Thyroid gland (tissue), 4 donors: ENCODE measurements at regions not wholly inside any gene's neighbourhood (a gene's known extent, or its start where the extent isn't known, plus 50 kb on each side); places are given as distances from the start of the nearest gene placed in this dataset. TPM values are rescaled to one million over a fixed set of nuclear protein-coding genes. Genes with fewer than 3 reads are reported as not detected.

Source experiments
- DNase-seq, 2 donors: peaks; one replicate each; pipeline ENCODE4 v3.0.0-alpha.2; 2019
- H3K27ac ChIP-seq, 3 donors: fragments of 200-600 bp; sonication (generic); 1 replicate in 2 of 3; 2 replicates in 1 of 3; pipeline ENCODE4 v1.5.1; 2016 to 2019; ENCODE audit warnings: mild to moderate bottlenecking in 1 of 3, moderate library complexity in 1 of 3
- H3K27me3 ChIP-seq: fragments of 200-600 bp; sonication (generic); one replicate; pipeline ENCODE4 v1.5.1; 2019
- H3K36me3 ChIP-seq, 2 donors: fragments of 200-600 bp; sonication (generic); one replicate each; pipeline ENCODE4 v1.5.1; 2016 to 2019
- H3K4me1 ChIP-seq, 2 donors: fragments of 200-600 bp; sonication (generic); one replicate each; pipeline ENCODE4 v1.5.1; 2017 to 2019
- H3K4me3 ChIP-seq, 3 donors: fragments of 200-600 bp; sonication (generic); replicated peaks in 1 of 3; 1 replicate in 2 of 3; 2 replicates in 1 of 3; pipeline ENCODE4 v1.5.1; 2016; ENCODE audit warnings: mild to moderate bottlenecking in 1 of 3
- H3K9me3 ChIP-seq: fragments of 200-600 bp; sonication (generic); one replicate; pipeline ENCODE4 v1.5.1; 2017
- POLR2A ChIP-seq, 2 donors: fragments of 450-650 bp; IDR thresholded peaks; one replicate each; pipeline ENCODE4 v1.6.1; 2017; ENCODE audit warnings: antibody characterized with exemption in 2 of 2, mild to moderate bottlenecking in 2 of 2, moderate library complexity in 1 of 2
- whole genome bisulfite sequencing, 2 donors: methylation state at CpG; one replicate each; pipeline ENCODE4 v1.1.5; 2017; 5-methylcytosine and 5-hydroxymethylcytosine counted together
- intact Hi-C: fragments of 100-400 bp; cut with DNase I; formaldehyde crosslinking; loops from one replicate; pipeline ENCODE4 v1.15.1; 2023
- small RNA-seq: library from RNA; depleted of rRNA; stranded (forward); fragments of <200 nt; gene quantifications from one replicate; pipeline ENCODE3, GENCODE V24; 2016
- TF ChIP-seq, protein P1 (sequence below), 6 experiments: fragments of 200-600 bp in 3 of 6; fragments of 450-650 bp in 3 of 6; sonication (generic) in 3 of 6; IDR thresholded peaks; one replicate each; pipeline ENCODE4 v1.5.1; 2016 to 2019; ENCODE audit warnings: antibody characterized with exemption in 6 of 6, mild to moderate bottlenecking in 2 of 6, inconsistent platforms in 1 of 6, moderate library complexity in 1 of 6

GRCh38 chr12:83190631-83191390 lies 504.1 kb downstream of the TMTC2 start:
- H3K36me3 ChIP-seq: no peaks in the 10 kb centered on the region
- no peaks in the 10 kb centered on the region for H3K9me3 ChIP-seq
- no peak for TF ChIP-seq POLR2A (IDR thresholded peaks at IDR 0.05)
- TF ChIP-seq, protein P1, sequence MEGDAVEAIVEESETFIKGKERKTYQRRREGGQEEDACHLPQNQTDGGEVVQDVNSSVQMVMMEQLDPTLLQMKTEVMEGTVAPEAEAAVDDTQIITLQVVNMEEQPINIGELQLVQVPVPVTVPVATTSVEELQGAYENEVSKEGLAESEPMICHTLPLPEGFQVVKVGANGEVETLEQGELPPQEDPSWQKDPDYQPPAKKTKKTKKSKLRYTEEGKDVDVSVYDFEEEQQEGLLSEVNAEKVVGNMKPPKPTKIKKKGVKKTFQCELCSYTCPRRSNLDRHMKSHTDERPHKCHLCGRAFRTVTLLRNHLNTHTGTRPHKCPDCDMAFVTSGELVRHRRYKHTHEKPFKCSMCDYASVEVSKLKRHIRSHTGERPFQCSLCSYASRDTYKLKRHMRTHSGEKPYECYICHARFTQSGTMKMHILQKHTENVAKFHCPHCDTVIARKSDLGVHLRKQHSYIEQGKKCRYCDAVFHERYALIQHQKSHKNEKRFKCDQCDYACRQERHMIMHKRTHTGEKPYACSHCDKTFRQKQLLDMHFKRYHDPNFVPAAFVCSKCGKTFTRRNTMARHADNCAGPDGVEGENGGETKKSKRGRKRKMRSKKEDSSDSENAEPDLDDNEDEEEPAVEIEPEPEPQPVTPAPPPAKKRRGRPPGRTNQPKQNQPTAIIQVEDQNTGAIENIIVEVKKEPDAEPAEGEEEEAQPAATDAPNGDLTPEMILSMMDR (IDR thresholded peaks at IDR 0.05): no peak
- intact Hi-C loops: no loop called here
- no peak overlapping the region for H3K27ac ChIP-seq
- no peaks in the 10 kb centered on the region for H3K4me1 ChIP-seq
- DNase-seq: no peak
- WGBS, 2 donors: 81 to 93% methylated on average over 8 of the region's 8 CpGs
- no peaks in the 10 kb centered on the region for H3K27me3 ChIP-seq
- H3K4me3 ChIP-seq: no peak overlapping the region

- no peak for DNase-seq
- WGBS, 2 donors: 77 to 79% methylated on average over 1 of the region's 1 CpG
- H3K4me1 ChIP-seq: no peaks in the 10 kb centered on the region
- no peaks in the 10 kb centered on the region for H3K36me3 ChIP-seq
- TF ChIP-seq, protein P1 (IDR thresholded peaks at IDR 0.05): no peak
- TF ChIP-seq POLR2A (IDR thresholded peaks at IDR 0.05): no peak
- H3K9me3 ChIP-seq: no peaks in the 10 kb centered on the region
- no peak overlapping the region for H3K27ac ChIP-seq
- no peaks in the 10 kb centered on the region for H3K27me3 ChIP-seq
- no peak overlapping the region for H3K4me3 ChIP-seq
- intact Hi-C loops: no loop called here
Observed at GRCh38 chr12:83186419-83186818, 499.7 kb downstream of the TMTC2 start.

- H3K4me1 ChIP-seq: no peaks in the 10 kb centered on the region
- no peaks in the 10 kb centered on the region for H3K9me3 ChIP-seq
- no peaks in the 10 kb centered on the region for H3K27me3 ChIP-seq
- DNase-seq: no peak
- no peaks in the 10 kb centered on the region for H3K36me3 ChIP-seq
- no peak overlapping the region for H3K4me3 ChIP-seq
- TF ChIP-seq, protein P1 (IDR thresholded peaks at IDR 0.05): no peak
- no peak for TF ChIP-seq POLR2A (IDR thresholded peaks at IDR 0.05)
- 50 to 56% methylated on average over 1 of the region's 1 CpG for WGBS, 2 donors
- no peak overlapping the region for H3K27ac ChIP-seq
- intact Hi-C loops: no loop called here
Observed at GRCh38 chr12:83185241-83185640, 498.5 kb downstream of the TMTC2 start.

Small RNA genes in the stretch of these regions (small RNA-seq; reads per million reads assigned to genes)
- gene RF00334: not detected
